PFSK-1 (cell line): ENCODE measurements at regions not wholly inside any gene's neighbourhood (a gene's known extent, or its start where the extent isn't known, plus 50 kb on each side); places are given as distances from the start of the nearest gene placed in this dataset.

Experiments
- FOXP2 ChIP-seq: optimal IDR thresholded peaks from 2 replicates; pipeline ENCODE3; 2011; ENCODE audit warnings: borderline replicate concordance, control low read depth, inconsistent platforms; ENCODE audit not compliant: insufficient read depth; ENCODE audit errors: extremely low read length, extremely low read depth
- POLR2AphosphoS5 ChIP-seq: IDR thresholded peaks from 2 replicates; pipeline ENCODE4 v1.6.1; 2012; ENCODE audit warnings: low read depth, mild to moderate bottlenecking, control low read depth, low read length, moderate library complexity
- REST ChIP-seq, 2 experiments: IDR thresholded peaks; 2 replicates each; pipeline versions ENCODE4 v1.6.1 to v1.8.0; 2011 to 2012; ENCODE audit warnings: low read depth in 2 of 2, low read length in 2 of 2, control low read depth in 1 of 2, inconsistent platforms in 1 of 2, mild to moderate bottlenecking in 1 of 2, moderate library complexity in 1 of 2; ENCODE audit not compliant: insufficient read depth in 1 of 2
- SIN3A ChIP-seq: IDR thresholded peaks from 2 replicates; pipeline ENCODE4 v1.6.1; 2012; ENCODE audit warnings: mild to moderate bottlenecking, low read length, moderate library complexity, borderline replicate concordance; ENCODE audit not compliant: insufficient read depth
- TAF1 ChIP-seq: IDR thresholded peaks from 2 replicates; pipeline ENCODE4 v1.6.1; 2012; ENCODE audit warnings: low read length, control low read depth, borderline replicate concordance; ENCODE audit not compliant: insufficient read depth

- no peak for TF ChIP-seq FOXP2
- no peak for TF ChIP-seq POLR2AphosphoS5
- no peak for TF ChIP-seq REST (IDR thresholded peaks at IDR 0.05; ENCODE audit: insufficient read depth in 1 of 2, low read depth in 2 of 2, low read length in 2 of 2)
- no peak for TF ChIP-seq TAF1
- TF ChIP-seq SIN3A: no peak
Observed at GRCh38 chr5:33330992-33331391, 109.8 kb upstream of the TARS1 start.

GRCh38 chr5:33332804-33333203 lies 108.0 kb upstream of the TARS1 start:
- TF ChIP-seq FOXP2: no peak
- TF ChIP-seq TAF1: no peak
- TF ChIP-seq REST (IDR thresholded peaks at IDR 0.05; ENCODE audit: insufficient read depth in 1 of 2, low read depth in 2 of 2, low read length in 2 of 2): no peak
- TF ChIP-seq SIN3A: no peak
- TF ChIP-seq POLR2AphosphoS5: no peak

GRCh38 chr5:33334829-33335228 lies 105.9 kb upstream of the TARS1 start:
- TF ChIP-seq POLR2AphosphoS5 (no peak), SIN3A (no peak), TAF1 (no peak), REST (IDR thresholded peaks at IDR 0.05; ENCODE audit: insufficient read depth in 1 of 2, low read depth in 2 of 2, low read length in 2 of 2) (no peak), FOXP2 (no peak)

GRCh38 chr5:33336891-33337636 lies 103.7 kb upstream of the TARS1 start:
- TF ChIP-seq REST (IDR thresholded peaks at IDR 0.05; ENCODE audit: insufficient read depth in 1 of 2, low read depth in 2 of 2, low read length in 2 of 2) (no peak), SIN3A (no peak), TAF1 (no peak), POLR2AphosphoS5 (no peak), FOXP2 (no peak)
